ENCODE measurements at regions not wholly inside any gene's neighbourhood (a gene's known extent, or its start where the extent isn't known, plus 50 kb on each side); places are given as distances from the start of the nearest gene placed in this dataset.

DNA sequence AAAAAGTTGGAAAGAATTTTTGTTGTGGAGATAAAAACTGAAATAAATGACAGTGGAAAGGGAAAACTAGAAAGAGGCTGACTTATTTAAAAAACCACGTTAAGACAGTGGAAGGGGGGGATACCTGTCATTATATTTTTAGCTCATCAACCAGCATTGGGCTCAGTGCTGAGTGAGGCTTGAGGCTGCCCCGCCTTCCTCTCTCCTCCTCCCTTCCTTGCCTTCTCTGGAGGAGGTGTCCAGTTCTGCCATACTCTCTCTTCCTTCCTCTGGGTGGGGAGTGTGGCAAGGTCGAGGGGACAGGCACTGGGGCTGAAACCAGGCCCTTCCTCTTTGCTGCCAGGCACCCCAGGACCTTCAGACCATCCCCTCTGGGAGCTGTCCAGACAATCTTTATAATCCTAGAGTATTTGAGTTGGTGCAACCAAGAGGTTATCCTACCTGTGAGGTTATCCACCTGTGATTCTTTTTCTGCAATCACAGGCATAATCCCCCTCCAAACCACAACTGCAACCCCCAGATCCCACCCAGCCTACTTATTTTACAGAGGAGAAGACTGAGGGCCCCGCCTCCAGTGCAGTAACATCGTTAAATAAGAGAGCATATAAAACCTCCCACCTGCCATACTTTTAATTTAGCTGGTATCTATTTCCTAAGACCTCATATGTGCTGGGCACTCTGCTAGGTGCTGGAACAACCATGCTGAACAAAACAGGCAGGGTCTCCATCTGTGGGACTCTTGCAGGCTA is 578.5 kb downstream of the BUD13 start:
- TF ChIP-seq, protein P1, sequence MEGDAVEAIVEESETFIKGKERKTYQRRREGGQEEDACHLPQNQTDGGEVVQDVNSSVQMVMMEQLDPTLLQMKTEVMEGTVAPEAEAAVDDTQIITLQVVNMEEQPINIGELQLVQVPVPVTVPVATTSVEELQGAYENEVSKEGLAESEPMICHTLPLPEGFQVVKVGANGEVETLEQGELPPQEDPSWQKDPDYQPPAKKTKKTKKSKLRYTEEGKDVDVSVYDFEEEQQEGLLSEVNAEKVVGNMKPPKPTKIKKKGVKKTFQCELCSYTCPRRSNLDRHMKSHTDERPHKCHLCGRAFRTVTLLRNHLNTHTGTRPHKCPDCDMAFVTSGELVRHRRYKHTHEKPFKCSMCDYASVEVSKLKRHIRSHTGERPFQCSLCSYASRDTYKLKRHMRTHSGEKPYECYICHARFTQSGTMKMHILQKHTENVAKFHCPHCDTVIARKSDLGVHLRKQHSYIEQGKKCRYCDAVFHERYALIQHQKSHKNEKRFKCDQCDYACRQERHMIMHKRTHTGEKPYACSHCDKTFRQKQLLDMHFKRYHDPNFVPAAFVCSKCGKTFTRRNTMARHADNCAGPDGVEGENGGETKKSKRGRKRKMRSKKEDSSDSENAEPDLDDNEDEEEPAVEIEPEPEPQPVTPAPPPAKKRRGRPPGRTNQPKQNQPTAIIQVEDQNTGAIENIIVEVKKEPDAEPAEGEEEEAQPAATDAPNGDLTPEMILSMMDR (conservative IDR thresholded peaks at IDR 0.05) = no peak
- DNase-seq = no peak
- Histone ChIP-seq H3K4me1 (ENCODE audit: control insufficient read depth, insufficient read depth, low read length) (peaks cover 3% of the 10 kb centered on the region), H3K4me3 (ENCODE audit: low read length) (peak overlapping the region; percentile 79), H3K27me3 (ENCODE audit: control insufficient read depth, insufficient read depth, low read length, poor library complexity, severe bottlenecking) (peaks cover 32% of the 10 kb centered on the region), H3K9ac (ENCODE audit: extremely low read depth, low read length, poor library complexity, severe bottlenecking) (no peak overlapping the region), H3K36me3 (ENCODE audit: control insufficient read depth, insufficient read depth, low read length) (no peaks in the 10 kb centered on the region), H3K27ac (ENCODE audit: low read depth, low read length) (peak overlapping the region; percentile 94), H3K9me3 (ENCODE audit: control insufficient read depth, low read length) (no peaks in the 10 kb centered on the region)
- H3K36me3 Mint-ChIP-seq (ENCODE audit: low read depth) = no peaks in the 10 kb centered on the region
- peaks cover 20% of the 10 kb centered on the region for H3K4me1 Mint-ChIP-seq
- H3K4me3 Mint-ChIP-seq = peak overlapping the region; percentile 66
- WGBS, 2 experiments (ENCODE audit: insufficient coverage in 1 of 2, insufficient read length in 1 of 2) = 60 to 62% methylated on average over 1 to 4 of the region's 5 CpGs
- H3K9me3 Mint-ChIP-seq = no peaks in the 10 kb centered on the region
- H3K27ac Mint-ChIP-seq = no peak overlapping the region
- peaks cover 20% of the 10 kb centered on the region for H3K27me3 Mint-ChIP-seq (ENCODE audit: insufficient read depth)

DNA sequence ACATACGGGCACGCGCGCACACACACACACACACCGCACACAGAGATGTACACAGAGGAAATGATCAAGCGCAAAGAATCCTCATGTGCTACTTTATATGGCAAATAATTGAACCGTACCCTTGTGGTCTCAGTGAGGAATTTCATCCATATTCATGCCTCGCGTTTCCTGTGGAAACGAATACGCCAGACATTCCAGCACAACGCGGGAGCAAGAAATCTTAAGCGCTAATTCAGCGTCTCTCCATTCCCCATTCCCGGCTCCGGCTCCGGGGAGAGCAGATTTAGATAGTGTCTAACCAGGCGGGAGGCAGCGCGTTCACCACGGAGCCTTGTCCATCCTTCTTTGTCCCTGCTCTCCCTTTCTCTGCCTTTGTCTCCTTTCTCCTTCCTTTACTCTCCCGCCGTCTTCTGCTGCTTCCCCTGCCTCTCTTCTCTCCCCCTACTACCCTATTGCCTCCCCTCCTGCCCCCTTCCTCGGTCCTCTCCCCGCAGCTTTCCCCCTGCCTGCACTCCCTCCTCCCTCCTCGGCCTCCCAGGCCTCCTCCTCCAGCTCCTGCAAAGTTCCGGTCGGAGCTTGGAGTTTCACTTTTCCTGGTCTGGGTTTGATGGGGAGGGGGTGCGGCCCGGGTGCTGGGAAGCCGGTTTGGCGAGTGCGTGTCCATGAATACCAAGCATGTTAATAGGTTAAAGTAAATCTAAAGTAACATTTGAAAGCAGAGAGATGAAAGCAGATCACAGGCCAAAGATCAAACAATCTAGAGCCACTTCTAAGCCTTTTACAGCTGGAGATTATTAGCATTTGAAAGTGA is 579.3 kb downstream of the BUD13 start:
- Histone ChIP-seq H3K27me3 (ENCODE audit: control insufficient read depth, insufficient read depth, low read length, poor library complexity, severe bottlenecking) (peaks cover 32% of the 10 kb centered on the region), H3K27ac (ENCODE audit: low read depth, low read length) (peak overlapping the region; percentile 94), H3K4me3 (ENCODE audit: low read length) (peak overlapping the region; percentile 79), H3K36me3 (ENCODE audit: control insufficient read depth, insufficient read depth, low read length) (no peaks in the 10 kb centered on the region), H3K9me3 (ENCODE audit: control insufficient read depth, low read length) (no peaks in the 10 kb centered on the region), H3K4me1 (ENCODE audit: control insufficient read depth, insufficient read depth, low read length) (peaks cover 3% of the 10 kb centered on the region), H3K9ac (ENCODE audit: extremely low read depth, low read length, poor library complexity, severe bottlenecking) (no peak overlapping the region)
- peak overlapping the region; percentile 40 for H3K27ac Mint-ChIP-seq
- H3K9me3 Mint-ChIP-seq = no peaks in the 10 kb centered on the region
- whole genome bisulfite sequencing, 2 experiments (ENCODE audit: insufficient coverage in 1 of 2, insufficient read length in 1 of 2) = 1 to 2% methylated on average over 17 to 33 of the region's 34 CpGs
- TF ChIP-seq, protein P1 (conservative IDR thresholded peaks at IDR 0.05) = peak; percentile 56
- peak; percentile 87 for DNase-seq
- H3K27me3 Mint-ChIP-seq (ENCODE audit: insufficient read depth) = peaks cover 20% of the 10 kb centered on the region
- H3K4me1 Mint-ChIP-seq = peaks cover 23% of the 10 kb centered on the region
- H3K4me3 Mint-ChIP-seq = peak overlapping the region; percentile 66
- no peaks in the 10 kb centered on the region for H3K36me3 Mint-ChIP-seq (ENCODE audit: low read depth)

DNA sequence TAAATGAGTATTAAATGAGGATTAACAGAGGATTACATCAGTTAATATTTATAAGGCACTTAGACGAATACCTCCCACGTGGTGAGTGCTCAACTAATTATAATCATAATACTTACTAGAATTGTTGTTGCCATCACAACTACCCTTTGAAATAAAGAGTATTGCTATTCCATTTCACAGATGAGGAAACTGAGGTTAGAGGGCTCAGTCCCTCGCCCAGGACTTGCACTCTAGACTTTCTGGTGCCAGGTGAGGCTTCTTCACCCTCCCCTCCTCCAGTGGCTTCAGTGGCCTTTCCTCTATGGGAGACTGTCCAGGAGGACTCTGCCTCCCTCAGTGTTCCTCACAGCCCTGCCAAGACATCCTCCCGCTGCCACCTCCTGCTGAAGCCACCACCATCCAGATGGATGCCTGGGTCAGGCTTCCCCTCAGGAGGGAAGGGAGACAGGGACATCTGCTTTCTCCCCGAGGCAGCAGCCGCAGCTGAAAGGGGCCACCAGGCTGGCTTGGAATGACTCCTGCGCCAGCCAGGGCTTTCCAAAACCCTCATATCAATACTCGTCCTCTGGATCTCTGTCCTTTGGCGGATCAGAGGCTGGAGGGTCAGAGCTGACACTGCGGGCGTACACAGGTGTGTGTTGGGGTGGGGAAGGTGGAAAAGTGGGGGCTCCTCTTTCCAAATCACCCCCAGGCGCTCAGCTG is 580.1 kb downstream of the BUD13 start:
- Mint-ChIP-seq H3K4me3 (peak overlapping the region; percentile 66), H3K4me1 (peaks cover 23% of the 10 kb centered on the region), H3K9me3 (no peaks in the 10 kb centered on the region), H3K27me3 (ENCODE audit: insufficient read depth) (peaks cover 20% of the 10 kb centered on the region), H3K27ac (no peak overlapping the region), H3K36me3 (ENCODE audit: low read depth) (no peaks in the 10 kb centered on the region)
- Histone ChIP-seq H3K4me1 (ENCODE audit: control insufficient read depth, insufficient read depth, low read length) (peaks cover 3% of the 10 kb centered on the region), H3K4me3 (ENCODE audit: low read length) (peak overlapping the region; percentile 79), H3K27me3 (ENCODE audit: control insufficient read depth, insufficient read depth, low read length, poor library complexity, severe bottlenecking) (peaks cover 32% of the 10 kb centered on the region), H3K9me3 (ENCODE audit: control insufficient read depth, low read length) (no peaks in the 10 kb centered on the region), H3K36me3 (ENCODE audit: control insufficient read depth, insufficient read depth, low read length) (no peaks in the 10 kb centered on the region), H3K27ac (ENCODE audit: low read depth, low read length) (peak overlapping the region; percentile 94), H3K9ac (ENCODE audit: extremely low read depth, low read length, poor library complexity, severe bottlenecking) (no peak overlapping the region)
- TF ChIP-seq, protein P1 (conservative IDR thresholded peaks at IDR 0.05) = no peak
- DNase-seq = peak; percentile 69
- WGBS, 2 experiments (ENCODE audit: insufficient coverage in 1 of 2, insufficient read length in 1 of 2) = 49 to 55% methylated on average over 2 to 11 of the region's 12 CpGs

Measured in endodermal cell (in vitro differentiated cells).